PC-9 (cell line): ENCODE measurements at regions not wholly inside any gene's neighbourhood (a gene's known extent, or its start where the extent isn't known, plus 50 kb on each side); places are given as distances from the start of the nearest gene placed in this dataset.

ENCODE experiments used
- CTCF ChIP-seq: fragments of 200-600 bp; sonication (generic); conservative IDR thresholded peaks from 2 replicates; pipeline ENCODE4 v1.6.1; 2017; ENCODE audit warnings: mixed run types, antibody characterized with exemption, mild to moderate bottlenecking, moderate library complexity
- EZH2 ChIP-seq: fragments of 200-600 bp; sonication (generic); IDR thresholded peaks from 2 replicates; pipeline ENCODE4 v1.8.0; 2017; ENCODE audit warnings: antibody characterized with exemption, low read depth

- TF ChIP-seq CTCF (no peak), EZH2 (no peak)
Observed at GRCh38 chr13:83536153-83536552, 346.1 kb downstream of the SLITRK1 start.
